ENCODE measurements at regions not wholly inside any gene's neighbourhood (a gene's known extent, or its start where the extent isn't known, plus 50 kb on each side); places are given as distances from the start of the nearest gene placed in this dataset.

- Histone ChIP-seq H3K9ac (replicated peaks in 1 of 4; ENCODE audit: extremely low read depth in 1 of 4, low read depth in 3 of 4, low read length in 3 of 4) (no peak overlapping the region), H4K8ac (ENCODE audit: extremely low read depth, insufficient read depth, low read length) (no peak overlapping the region), H2AFZ (ENCODE audit: low read length) (no peak overlapping the region), H3K36me3 (ENCODE audit: control insufficient read depth in 2 of 4, insufficient read depth in 4 of 4, low read length in 3 of 4) (no peaks in the 10 kb centered on the region), H2BK5ac (ENCODE audit: low read depth, low read length) (no peak overlapping the region), H3K27ac (ENCODE audit: low read depth, low read length) (no peak overlapping the region), H3K79me1 (ENCODE audit: low read depth, low read length) (no peaks in the 10 kb centered on the region), H3K4me3 (ENCODE audit: extremely low read depth in 1 of 4, insufficient read depth in 2 of 4, low read depth in 3 of 4, low read length in 4 of 4) (no peak overlapping the region), H3K79me2 (ENCODE audit: control insufficient read depth in 1 of 2, insufficient read depth in 2 of 2, low read length in 2 of 2) (no peaks in the 10 kb centered on the region), H3K14ac (ENCODE audit: insufficient read length) (no peak overlapping the region), H2BK12ac (ENCODE audit: low read depth, low read length) (no peak overlapping the region), H4K91ac (replicated peaks; ENCODE audit: insufficient read length, low read length) (no peak overlapping the region), H3K56ac (replicated peaks; ENCODE audit: insufficient read length, low read depth, low read length) (no peak overlapping the region), H3K23ac (ENCODE audit: insufficient read length) (no peak overlapping the region), H2BK15ac (ENCODE audit: low read length) (no peak overlapping the region), H2BK120ac (replicated peaks; ENCODE audit: low read depth, low read length) (no peak overlapping the region), H3K27me3 (replicated peaks in 1 of 4; ENCODE audit: control insufficient read depth in 3 of 4, extremely low read depth in 1 of 4, insufficient read depth in 3 of 4, low read length in 3 of 4) (no peaks in the 10 kb centered on the region), H3K23me2 (ENCODE audit: low read depth, low read length) (no peaks in the 10 kb centered on the region), H3K9me3 (ENCODE audit: insufficient read depth in 2 of 2, low read depth in 1 of 2, low read length in 1 of 2) (peaks cover 7 to 13% of the 10 kb centered on the region in 2 experiments; a peak in 2 of 4 replicates), H3K4me2 (ENCODE audit: insufficient read depth in 1 of 2, low read depth in 2 of 2, low read length in 2 of 2) (no peak overlapping the region), H3K4ac (replicated peaks; ENCODE audit: insufficient read length, low read depth, low read length) (no peak overlapping the region), H3K18ac (ENCODE audit: extremely low read depth, low read length) (no peak overlapping the region), H3K4me1 (replicated peaks in 1 of 4; ENCODE audit: control insufficient read depth in 3 of 4, insufficient read depth in 4 of 4, low read length in 3 of 4) (no peaks in the 10 kb centered on the region), H4K20me1 (replicated peaks in 1 of 2; ENCODE audit: control insufficient read depth in 1 of 2, insufficient read depth in 2 of 2, low read length in 2 of 2) (no peaks in the 10 kb centered on the region), H2AK5ac (ENCODE audit: low read depth, low read length) (no peak overlapping the region), H4K5ac (ENCODE audit: insufficient read length, low read depth, low read length) (no peak overlapping the region), H2BK20ac (ENCODE audit: low read length) (no peak overlapping the region)
- POLR2A ChIA-PET (ENCODE audit: partially characterized antibody) = interaction anchor here (1.2 to 2.5 kb wide), 2 partner anchors 14 kb away, joined by 3 to 13 read pairs; no protein-coding TSS in a partner anchor
- 95% methylated on average over 11 of the region's 11 CpGs; no CpG with 5 or more reads in 1 of the 2 experiments for WGBS, 2 experiments (ENCODE audit: extremely low coverage in 1 of 2, insufficient coverage in 1 of 2, insufficient read length in 1 of 2, insufficient replicate concordance in 2 of 2, low coverage in 1 of 2, low lambda C conversion rate in 2 of 2, missing lambda C conversion rate in 1 of 2)
- TF ChIP-seq ASH2L (IDR thresholded peaks at IDR 0.05; ENCODE audit: low read length) (no peak), POLR2AphosphoS5 (IDR thresholded peaks at IDR 0.05; ENCODE audit: low read depth, low read length) (no peak), SAP30 (IDR thresholded peaks at IDR 0.05; ENCODE audit: insufficient read depth, insufficient replicate concordance, low read length) (no peak), EGR1 (IDR thresholded peaks at IDR 0.05; ENCODE audit: borderline replicate concordance, low read depth, low read length) (no peak), CBX8 (IDR thresholded peaks at IDR 0.05; ENCODE audit: borderline replicate concordance, low read depth, low read length) (no peak), BACH1 (IDR thresholded peaks at IDR 0.05; ENCODE audit: low read length) (no peak), YY1 (IDR thresholded peaks at IDR 0.05; ENCODE audit: low read depth, low read length) (no peak), RBBP5 (IDR thresholded peaks at IDR 0.05; ENCODE audit: borderline replicate concordance, low read depth, low read length) (no peak), KDM5A (IDR thresholded peaks at IDR 0.05; ENCODE audit: low read length) (no peak), CHD2 (IDR thresholded peaks at IDR 0.05; ENCODE audit: low read length) (no peak), ATF3 (IDR thresholded peaks at IDR 0.05; ENCODE audit: insufficient read depth, low read depth, low read length) (no peak)
- FAIRE-seq (no peak), DNase-seq (ENCODE audit: low read depth in 1 of 2, low spot score in 2 of 2) (no peak)
- CTCF ChIA-PET (ENCODE audit: partially characterized antibody) = interaction anchor here (0.6 to 2.2 kb wide), 6 partner anchors 9 to 99 kb away, joined by 3 to 7 read pairs (median 4); no protein-coding TSS in a partner anchor
Observed at GRCh38 chr2:172366596-172367150, 60.7 kb upstream of the ITGA6 start.
